Stomach (tissue), 4 donors: ENCODE measurements at regions not wholly inside any gene's neighbourhood (a gene's known extent, or its start where the extent isn't known, plus 50 kb on each side); places are given as distances from the start of the nearest gene placed in this dataset.

ENCODE experiments used
- EP300 ChIP-seq: sonication (generic); formaldehyde crosslinking; IDR thresholded peaks from one replicate; pipeline ENCODE4 v1.6.1; 2017; ENCODE audit warnings: antibody characterized with exemption
- POLR2A ChIP-seq, 4 donors: fragments of 450-650 bp; IDR thresholded peaks; one replicate each; pipeline ENCODE4 v1.6.1; 2016; ENCODE audit warnings: antibody characterized with exemption in 4 of 4, control low read depth in 2 of 4, mild to moderate bottlenecking in 1 of 4, moderate library complexity in 1 of 4
- POLR2AphosphoS5 ChIP-seq, 3 donors: sonication (generic); formaldehyde crosslinking; IDR thresholded peaks; one replicate each; pipeline ENCODE4 v1.6.1; 2016; ENCODE audit warnings: antibody characterized with exemption in 3 of 3
- TF ChIP-seq, protein P1 (sequence below), 7 experiments: fragments of 450-650 bp in 4 of 7; fragments of 200-600 bp in 3 of 7; sonication (generic) in 3 of 7; IDR thresholded peaks; one replicate each; pipeline ENCODE4 v1.5.1; 2016 to 2019; ENCODE audit warnings: antibody characterized with exemption in 7 of 7, control low read depth in 2 of 7, mild to moderate bottlenecking in 1 of 7

GRCh38 chr5:74363603-74364205 lies 276.8 kb downstream of the ENC1 start:
- TF ChIP-seq POLR2AphosphoS5 (IDR thresholded peaks at IDR 0.05) (no peak), EP300 (no peak), POLR2A (IDR thresholded peaks at IDR 0.05) (no peak)
- TF ChIP-seq, protein P1, sequence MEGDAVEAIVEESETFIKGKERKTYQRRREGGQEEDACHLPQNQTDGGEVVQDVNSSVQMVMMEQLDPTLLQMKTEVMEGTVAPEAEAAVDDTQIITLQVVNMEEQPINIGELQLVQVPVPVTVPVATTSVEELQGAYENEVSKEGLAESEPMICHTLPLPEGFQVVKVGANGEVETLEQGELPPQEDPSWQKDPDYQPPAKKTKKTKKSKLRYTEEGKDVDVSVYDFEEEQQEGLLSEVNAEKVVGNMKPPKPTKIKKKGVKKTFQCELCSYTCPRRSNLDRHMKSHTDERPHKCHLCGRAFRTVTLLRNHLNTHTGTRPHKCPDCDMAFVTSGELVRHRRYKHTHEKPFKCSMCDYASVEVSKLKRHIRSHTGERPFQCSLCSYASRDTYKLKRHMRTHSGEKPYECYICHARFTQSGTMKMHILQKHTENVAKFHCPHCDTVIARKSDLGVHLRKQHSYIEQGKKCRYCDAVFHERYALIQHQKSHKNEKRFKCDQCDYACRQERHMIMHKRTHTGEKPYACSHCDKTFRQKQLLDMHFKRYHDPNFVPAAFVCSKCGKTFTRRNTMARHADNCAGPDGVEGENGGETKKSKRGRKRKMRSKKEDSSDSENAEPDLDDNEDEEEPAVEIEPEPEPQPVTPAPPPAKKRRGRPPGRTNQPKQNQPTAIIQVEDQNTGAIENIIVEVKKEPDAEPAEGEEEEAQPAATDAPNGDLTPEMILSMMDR (IDR thresholded peaks at IDR 0.05), result no peak
